NCI-H748 (cell line): ENCODE measurements at regions not wholly inside any gene's neighbourhood (a gene's known extent, or its start where the extent isn't known, plus 50 kb on each side); places are given as distances from the start of the nearest gene placed in this dataset.

Experiments used
- DNase-seq: peaks from one replicate; lab custom pipeline; 2025; ENCODE audit not compliant: unreplicated experiment; lab: John Stamatoyannopoulos, UW

GRCh38 chr14:98548071-98548686, 723.8 kb downstream of the BCL11B start:
- no peak for DNase-seq

GRCh38 chr14:98551028-98551427, 721.0 kb downstream of the BCL11B start:
- DNase-seq: no peak

GRCh38 chr14:98555440-98555839, 716.6 kb downstream of the BCL11B start:
- no peak for DNase-seq

GRCh38 chr14:98564006-98564405, 708.0 kb downstream of the BCL11B start:
- no peak for DNase-seq

GRCh38 chr14:98564541-98564940, 707.5 kb downstream of the BCL11B start:
- no peak for DNase-seq

- no peak for DNase-seq
Observed at GRCh38 chr14:98571104-98571503, 700.9 kb downstream of the BCL11B start.

- DNase-seq: no peak
Observed at GRCh38 chr14:98573082-98573481, 698.9 kb downstream of the BCL11B start.

GRCh38 chr14:98576463-98576862, 695.5 kb downstream of the BCL11B start:
- DNase-seq: no peak

GRCh38 chr14:98578204-98578603, 693.8 kb downstream of the BCL11B start:
- no peak for DNase-seq

GRCh38 chr14:98579140-98579539, 692.9 kb downstream of the BCL11B start:
- DNase-seq: no peak

GRCh38 chr14:98580131-98580678, 691.8 kb downstream of the BCL11B start:
- DNase-seq: no peak

- no peak for DNase-seq
Observed at GRCh38 chr14:98582276-98582675, 689.7 kb downstream of the BCL11B start.

- no peak for DNase-seq
Observed at GRCh38 chr14:98591161-98591560, 680.8 kb downstream of the BCL11B start.

- no peak for DNase-seq
Observed at GRCh38 chr14:98592611-98593170, 679.3 kb downstream of the BCL11B start.

- no peak for DNase-seq
Observed at GRCh38 chr14:98593361-98593761, 678.6 kb downstream of the BCL11B start.

- no peak for DNase-seq
Observed at GRCh38 chr14:98594156-98594555, 677.8 kb downstream of the BCL11B start.

GRCh38 chr14:98598576-98598975, 673.4 kb downstream of the BCL11B start:
- no peak for DNase-seq

GRCh38 chr14:98599082-98599481, 672.9 kb downstream of the BCL11B start:
- DNase-seq: no peak

- DNase-seq: no peak
Observed at GRCh38 chr14:98602983-98603382, 669.0 kb downstream of the BCL11B start.

GRCh38 chr14:98605043-98605442, 667.0 kb downstream of the BCL11B start:
- DNase-seq: no peak

- DNase-seq: no peak
Observed at GRCh38 chr14:98606041-98606640, 665.9 kb downstream of the BCL11B start.

GRCh38 chr14:98606816-98607215, 665.2 kb downstream of the BCL11B start:
- DNase-seq: no peak
